SIG-M5 treated with dmso at 0.1 percent for 504 hours (cell line): ENCODE measurements at regions not wholly inside any gene's neighbourhood (a gene's known extent, or its start where the extent isn't known, plus 50 kb on each side); places are given as distances from the start of the nearest gene placed in this dataset.
A peak's percentile ranks its signal among the peaks of the same experiment; 100 is the strongest.
"Not testable (repeated sequence)": the region's sequence is repeated elsewhere in the genome, so short reads cannot be mapped to it uniquely, and the experiment has no call there.

Experiments used
- DNase-seq: peaks from one replicate; lab custom pipeline; 2025; ENCODE audit not compliant: unreplicated experiment; lab: John Stamatoyannopoulos, UW

DNA sequence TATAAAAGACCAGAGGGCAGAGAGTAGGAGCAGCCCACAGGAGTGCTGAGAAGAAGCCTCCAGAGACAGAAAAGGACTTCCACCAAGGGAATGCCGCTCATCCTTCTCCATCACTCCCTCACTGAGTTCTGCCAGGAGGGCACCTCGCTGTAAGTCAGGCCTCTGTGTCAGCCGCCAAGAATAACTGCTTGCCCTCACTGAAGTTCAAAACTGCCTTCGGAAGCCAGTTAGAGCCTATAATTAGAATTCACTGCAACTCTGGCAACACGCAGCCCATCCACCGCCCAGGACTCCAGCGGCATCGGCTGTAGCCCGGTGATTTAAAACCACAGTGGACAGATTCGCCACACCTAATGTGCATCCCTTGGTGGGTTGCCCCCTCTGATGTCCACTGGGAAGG, 281.8 kb upstream of the ZNF507 start:
- DNase-seq: no peak

DNA sequence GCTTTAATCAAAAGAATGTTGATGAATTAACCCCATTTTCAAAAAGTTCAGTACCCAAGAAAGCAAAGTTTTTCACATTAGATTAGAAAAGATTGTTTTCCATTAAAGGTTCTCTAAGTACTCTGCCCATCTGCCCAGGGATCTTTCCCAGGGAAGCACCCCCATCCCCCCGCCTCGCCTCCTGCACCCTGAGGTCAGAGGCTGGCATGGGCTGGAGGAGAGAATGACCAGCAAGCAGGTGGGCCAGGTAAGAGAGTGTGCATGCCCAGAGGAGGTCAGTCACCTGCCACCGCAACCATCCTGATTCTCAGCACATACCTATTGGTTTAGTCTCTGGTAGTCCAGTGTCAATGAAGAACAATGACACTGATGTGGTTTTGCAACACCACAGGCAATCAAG, 279.4 kb upstream of the ZNF507 start:
- DNase-seq: no peak

DNA sequence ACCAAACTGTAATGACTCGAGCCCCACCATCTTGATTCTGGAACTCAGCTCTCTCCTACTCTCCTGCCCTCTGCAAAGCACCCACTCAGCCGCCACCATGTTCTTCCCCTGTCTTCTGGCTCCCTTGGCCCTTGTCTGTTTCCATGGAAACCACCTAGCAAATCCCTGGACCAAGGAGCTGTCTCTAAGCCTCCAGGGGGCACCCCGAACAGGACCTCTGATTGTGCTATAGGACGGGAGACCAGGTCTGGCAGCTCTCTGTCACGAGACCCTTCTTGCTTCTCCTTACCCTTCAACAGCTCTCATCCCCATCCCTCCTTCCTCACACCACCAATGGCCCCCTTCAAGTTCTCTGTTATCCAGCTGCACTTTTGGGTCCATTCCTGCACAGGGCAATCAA, 277.7 kb upstream of the ZNF507 start:
- DNase-seq: no peak

DNA sequence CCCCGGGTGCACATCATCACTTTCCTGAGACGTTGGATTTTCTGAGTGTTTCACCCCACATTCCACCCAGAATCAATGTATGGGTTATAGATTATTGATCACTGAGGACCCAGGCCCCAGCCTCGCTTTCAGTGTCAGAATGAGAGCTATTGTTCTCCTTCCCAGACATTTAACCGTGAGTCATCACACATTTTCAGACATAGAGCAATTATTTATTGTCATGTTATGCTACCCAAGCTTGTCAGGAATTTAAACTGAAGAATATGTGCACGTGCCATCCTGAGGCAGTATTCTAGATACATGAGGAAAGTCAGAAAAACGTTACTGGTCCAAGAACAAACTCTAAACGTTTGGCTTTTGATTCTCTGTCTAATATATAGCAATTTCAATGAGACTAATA, 276.6 kb upstream of the ZNF507 start:
- DNase-seq: no peak

DNA sequence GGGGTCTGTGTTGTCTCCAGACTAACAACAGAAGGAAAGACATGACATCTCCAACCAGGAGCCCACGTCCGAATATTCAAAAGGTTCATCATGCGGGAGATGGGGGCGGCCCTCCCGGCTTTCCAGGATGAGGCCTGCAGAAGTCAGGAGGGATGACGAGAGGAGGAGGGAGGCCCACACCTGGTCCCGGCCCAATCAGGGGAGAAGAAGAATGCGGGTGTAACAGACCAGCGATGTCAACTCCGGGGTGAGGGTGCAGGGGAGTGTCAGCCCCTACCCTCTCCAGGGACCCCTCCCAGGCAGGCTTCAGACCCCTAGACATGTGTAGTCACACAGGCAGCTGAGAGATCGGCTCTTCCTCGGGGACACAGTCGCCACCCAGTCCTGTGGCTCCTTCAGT, 275.3 kb upstream of the ZNF507 start:
- DNase-seq: no peak

DNA sequence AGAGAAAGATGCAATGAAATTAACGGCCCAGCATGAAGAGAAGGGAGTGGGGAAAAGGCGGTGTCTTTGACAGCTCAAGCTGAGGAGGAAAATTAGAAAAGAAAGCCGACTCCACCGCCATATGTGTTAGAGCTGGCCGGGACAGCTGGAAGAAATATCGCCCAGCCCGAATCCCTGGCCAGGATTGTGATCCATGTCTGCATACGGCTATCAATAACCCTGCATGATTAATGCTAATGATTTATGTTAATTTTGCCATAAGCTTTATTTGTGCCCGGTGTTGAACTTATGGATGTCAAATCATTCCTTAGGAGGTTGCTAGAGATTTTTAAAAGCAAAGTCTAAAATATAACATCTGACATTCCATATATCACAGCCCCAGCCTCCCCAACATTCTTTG, 263.4 kb upstream of the ZNF507 start:
- no peak for DNase-seq

DNA sequence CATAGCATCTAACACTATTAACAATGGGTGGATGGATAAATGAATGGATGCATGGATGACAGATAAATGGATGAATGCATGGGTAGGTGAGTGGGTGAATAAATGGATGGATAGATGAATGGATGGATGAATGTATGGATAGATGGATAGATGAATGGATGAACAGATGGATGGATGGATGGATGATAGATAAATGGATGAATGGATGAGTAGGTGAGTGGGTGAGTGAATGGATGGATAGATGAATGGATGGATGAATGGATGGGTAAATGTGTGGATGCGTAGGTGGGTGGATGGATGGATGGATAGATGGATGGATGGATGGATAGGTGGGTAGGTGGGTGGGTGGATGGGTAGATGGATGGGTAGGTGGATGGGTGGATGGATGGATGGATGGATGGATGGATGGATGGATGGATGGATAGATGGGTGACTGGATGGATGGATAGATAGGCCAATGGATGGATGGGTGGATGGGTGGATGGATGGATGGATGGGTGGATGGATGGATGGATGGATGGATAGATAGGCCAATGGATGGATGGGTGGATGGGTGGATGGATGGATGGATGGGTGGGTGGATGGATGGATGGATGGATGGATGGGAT, 260.6 kb upstream of the ZNF507 start:
- DNase-seq: not testable (repeated sequence)

DNA sequence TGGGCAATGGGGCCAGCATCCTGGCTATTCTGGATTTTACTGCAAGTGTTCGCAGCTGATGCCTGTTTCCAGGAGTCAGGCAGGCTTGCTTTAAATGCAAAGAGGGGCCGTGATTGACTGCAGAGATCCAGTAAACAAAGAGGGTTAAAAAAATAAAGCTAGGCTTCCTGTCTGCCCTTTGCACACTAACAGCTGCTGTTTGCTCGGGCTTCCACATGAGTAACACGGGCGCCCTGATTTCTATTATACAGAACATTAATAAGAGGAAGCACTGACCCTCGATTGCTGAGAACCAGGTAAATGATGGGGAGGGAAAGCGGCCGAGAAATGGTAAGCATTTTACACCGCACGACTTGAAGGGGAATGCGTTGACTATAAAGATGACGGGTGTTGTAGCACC, 254.2 kb upstream of the ZNF507 start:
- no peak for DNase-seq

DNA sequence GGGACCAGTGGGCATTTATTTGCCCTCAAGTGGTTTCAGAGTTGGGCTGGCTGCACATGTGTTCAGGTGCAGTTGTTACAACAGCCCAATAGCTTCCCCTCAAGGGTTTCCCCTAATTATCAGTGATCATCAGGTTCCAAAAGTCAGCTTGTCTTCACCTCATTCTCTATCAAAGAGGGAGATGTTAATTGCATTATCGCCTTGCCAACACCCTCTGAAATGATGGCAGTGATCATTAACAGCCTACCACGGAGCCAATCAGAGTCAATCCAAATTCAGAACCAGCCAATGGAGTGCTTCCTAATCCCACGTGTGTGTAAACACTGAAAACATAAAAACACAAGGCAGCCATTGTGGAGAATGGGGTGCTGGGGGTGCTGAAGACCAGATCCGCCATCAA, 248.4 kb upstream of the ZNF507 start:
- no peak for DNase-seq

DNA sequence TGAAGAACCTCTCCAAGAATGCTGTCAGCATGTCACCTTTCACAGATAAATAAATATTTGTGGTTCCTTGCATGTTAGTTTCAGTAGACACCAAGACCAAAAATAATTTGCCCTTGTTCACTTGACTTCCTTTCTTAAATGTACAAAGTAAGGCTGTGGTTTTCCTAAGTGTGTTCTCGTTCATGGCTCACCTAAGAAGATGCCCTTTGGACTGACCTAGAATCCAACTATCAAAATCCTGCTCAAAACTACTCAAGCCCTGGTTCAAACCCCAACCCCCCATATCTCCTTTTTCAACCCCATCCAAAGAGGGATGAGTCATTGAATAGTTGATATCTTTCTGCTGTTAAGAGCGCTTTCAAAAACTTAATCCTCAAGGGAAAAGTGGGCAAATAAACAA, 247.8 kb upstream of the ZNF507 start:
- no peak for DNase-seq

DNA sequence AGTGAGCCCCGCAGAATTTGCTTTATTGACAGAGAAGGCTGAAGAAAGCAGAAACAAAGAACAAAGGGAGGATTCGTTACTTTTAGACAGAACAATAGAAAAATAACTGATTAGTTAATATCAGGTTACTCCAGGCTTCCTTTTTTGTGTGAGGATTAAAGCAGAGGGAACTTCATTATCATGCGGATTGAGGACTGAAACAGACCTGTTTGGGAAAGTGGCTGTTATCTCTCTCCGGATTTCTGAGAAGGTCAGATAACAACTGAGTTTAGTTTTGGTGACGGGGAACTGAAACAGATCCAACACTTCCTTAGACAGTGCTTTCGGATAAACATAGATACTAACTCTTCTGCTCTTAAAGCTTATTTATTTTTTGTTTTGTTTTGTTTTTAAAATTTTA, 246.4 kb upstream of the ZNF507 start:
- DNase-seq: no peak

DNA sequence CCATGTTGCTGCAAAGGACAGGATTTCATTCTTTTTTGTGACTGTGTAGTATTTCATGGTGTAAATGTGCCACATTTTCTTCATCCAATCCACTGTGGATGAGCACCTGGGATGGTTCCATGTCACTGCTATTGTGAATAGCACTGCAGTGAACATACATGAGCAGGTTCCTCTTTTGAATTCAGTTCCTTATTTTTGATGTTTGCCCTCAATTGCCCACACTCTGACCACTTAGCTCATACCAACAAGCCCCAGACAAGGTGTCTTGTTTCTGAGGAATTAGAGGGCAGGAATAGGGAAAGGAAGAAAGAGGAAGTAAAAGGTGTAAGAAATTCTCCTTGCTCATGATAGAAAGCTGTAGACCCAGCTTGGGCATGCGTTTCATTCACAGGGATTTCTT, 244.2 kb upstream of the ZNF507 start:
- DNase-seq: no peak

DNA sequence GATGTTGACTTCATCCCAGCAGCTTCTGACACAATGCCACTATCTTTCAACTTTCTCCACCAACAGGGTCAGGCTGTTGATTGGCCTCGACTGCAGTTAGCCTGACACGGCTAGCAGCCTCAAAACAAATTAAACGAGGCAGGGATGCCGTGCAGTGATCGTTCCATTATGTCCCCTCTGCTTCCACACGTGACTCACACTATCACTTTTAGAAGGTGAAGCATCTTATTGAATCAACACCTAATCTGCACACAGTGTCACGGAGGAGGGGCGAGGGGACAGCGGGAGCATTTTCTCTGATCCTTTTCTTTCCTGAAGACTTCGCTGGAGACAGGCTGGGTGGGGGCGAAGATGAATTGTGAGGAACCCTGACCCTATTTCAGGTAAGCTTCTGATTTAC, 241.9 kb upstream of the ZNF507 start:
- no peak for DNase-seq

DNA sequence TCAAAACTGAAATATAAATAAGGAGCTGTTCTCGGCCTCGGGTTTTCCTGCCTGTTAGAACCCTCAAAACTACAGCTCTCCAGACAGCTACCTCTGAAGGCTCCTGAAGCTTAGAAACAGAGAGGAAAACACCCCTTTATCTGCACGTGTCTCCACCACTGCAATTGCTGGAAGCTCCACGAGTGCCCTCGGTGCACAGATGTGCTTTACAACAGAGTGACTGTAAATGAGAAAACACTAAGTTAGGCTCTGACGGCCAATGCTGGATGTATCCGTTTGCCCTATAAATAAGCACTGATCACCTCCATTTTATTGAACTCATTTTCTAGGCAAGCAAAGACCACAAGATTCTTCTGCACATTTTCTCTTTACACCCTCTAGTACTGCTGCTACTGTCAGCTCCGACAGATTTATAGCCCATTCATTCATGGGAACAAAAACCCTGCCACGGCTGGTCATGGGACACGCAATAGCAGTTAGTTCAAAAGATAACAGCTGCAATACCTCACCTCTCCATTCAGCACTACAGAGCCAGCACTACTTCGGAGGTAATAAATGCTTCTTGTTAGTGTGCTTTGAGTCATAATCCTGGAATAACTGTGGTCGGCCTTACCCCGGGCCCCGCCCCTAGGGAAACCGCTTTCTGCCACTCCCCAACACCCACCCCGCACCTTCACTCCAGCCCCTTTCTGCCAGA, 241.1 kb upstream of the ZNF507 start:
- peak; percentile 14 for DNase-seq

DNA sequence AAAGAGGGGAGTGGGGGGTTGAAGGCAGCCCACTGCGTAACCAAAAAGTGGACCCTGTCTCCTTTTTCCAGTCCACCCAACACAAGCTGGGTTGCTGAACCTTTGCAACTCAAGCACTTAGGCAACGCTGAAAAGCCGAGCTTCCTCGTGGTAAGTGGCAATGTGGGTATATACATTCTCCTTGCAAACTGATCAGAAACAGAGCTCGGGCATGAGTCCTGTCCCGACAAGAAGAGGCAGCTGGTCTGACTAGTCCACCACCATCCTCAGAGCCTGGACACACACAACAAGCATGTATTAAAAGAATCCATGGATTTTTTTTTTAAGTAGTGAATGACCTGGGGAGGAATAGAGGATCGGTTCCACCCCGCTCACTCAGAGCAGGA, 240.6 kb upstream of the ZNF507 start:
- DNase-seq: no peak

DNA sequence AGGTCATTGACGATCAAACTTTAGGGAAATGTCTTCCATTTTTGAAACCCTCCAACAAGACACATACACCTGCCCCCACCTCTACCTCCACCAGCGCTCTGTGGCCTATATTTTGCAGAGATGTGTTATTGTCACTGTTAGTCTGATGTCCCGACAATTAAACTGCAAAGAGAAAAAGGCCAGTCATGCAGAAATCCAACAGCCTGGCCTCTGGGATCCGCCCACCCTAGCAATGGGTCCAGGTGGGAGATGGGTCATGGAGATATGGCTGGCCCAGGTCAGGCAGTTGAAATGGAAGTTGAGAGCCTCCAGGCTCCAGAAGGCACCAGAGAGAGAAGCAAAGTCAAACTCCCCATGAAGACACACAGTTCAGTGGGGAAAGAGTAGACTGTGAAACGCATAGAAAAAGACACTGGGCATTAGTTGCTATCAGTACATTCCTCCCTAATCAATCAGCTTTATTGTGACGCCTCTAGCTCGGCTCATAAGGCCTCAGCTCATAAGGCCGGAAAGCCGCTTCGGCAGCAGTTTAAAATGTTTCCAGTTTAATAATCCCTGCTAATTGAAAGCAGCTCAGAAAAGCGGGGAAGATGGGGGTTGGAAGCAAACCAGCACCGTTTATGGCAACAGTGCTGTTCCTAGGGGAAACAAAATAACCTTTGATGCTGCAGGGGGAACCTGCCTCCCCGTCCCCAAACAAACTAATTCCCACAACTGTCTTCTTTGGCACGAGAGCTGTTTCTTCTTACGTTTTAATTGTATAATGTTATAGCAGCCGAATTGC, 239.7 kb upstream of the ZNF507 start:
- no peak for DNase-seq

DNA sequence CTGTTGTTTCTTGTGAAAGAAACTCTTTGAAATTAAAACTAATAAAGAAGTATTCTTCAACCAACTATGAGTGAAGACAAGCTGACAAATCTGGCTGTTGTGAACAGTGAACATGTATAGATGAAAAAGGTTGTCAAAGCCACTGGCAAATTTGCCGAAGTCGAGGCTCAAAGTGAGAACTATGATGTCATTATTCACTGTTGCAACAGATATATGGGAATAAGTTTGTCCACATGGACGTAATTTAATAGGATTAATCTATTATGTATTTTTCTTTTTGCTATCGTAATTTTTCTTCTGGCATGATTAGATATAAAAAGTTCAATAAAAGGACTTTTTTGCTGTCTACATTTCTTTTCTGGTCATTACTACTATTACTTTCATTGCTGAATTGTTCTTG, 223.2 kb upstream of the ZNF507 start:
- no peak for DNase-seq

DNA sequence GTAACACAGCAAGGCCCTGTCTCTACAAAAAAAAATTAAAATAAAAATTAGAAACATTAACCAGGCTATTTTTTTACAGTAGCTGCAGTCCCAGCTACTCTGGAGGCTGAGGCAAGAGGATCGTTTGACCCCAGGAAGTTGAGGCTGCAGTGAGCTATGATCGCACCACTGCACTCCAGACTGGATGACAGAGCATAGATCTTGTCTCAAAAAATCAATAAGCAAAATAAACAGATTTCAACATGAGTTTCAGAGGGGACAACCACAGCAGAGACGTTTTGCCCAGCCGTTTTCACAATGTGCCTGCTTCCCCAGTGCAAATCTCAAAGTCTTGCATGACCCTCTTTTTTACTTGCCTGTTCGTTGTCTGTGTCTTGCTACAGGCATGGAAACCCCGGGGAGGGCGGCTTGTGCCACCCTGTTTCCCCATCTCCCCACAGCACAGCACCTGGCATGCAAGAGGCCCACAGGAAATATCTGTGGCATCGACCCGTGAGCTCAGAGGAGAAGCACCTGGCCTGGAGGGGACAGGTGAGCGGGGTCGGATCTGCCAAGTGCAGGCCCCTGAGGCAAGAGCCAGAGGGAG, 222.0 kb upstream of the ZNF507 start:
- DNase-seq: no peak

DNA sequence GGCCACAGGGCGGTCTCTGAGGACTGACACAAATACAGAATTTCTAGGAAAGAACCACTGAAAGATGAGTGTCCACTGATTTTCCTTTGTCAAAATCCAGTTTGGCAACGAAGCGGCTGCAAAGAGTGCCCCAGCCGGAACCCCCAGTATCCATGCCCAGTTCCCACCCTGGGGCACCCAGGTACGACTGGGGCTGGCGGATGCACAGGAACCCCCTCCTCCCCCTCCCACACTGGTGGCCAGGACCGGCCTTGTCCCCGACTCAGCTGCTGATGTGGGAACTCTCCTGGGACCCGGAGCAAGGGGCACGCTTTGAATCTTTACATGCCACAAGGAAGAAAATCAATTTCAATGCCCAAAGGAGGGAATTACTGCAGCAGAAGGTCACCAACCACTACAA, 220.8 kb upstream of the ZNF507 start:
- DNase-seq: no peak

DNA sequence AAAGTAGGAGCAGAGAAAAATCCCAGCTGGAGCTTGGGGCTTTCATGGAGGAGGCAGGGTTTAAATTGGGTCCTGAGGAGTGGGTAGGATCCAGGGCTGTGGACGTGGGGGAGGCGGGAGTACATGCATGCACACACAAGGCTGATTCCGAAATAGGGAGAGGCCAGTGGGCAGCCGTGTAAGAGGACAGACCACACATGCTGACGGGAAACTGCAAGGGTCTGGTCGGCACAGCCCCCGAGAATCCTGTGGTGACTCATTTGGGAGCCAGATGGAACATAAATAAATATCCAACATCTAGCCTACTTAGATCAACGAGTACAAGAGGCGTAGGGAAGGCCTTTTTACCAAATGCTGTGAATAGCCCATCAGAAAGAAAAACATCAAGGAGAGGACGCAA, 216.3 kb upstream of the ZNF507 start:
- no peak for DNase-seq

DNA sequence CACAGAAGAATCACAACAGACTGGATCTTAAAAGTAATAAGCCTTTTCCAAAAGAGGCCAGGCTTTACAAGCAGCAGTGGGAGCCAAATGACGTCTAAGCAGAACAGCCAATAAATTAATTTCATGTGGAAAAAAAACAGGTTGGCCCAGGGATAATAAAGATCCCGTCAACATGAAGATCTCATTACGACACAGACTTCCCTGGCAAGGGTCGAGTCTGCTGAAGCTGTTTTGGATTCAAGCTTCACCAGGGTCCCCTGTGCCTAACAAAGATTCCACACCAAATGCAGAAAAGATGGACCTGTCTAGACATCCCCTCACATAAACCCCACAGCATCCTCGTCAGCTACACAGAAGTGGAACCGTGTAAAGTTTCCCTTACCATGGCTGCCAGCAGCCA, 215.1 kb upstream of the ZNF507 start:
- no peak for DNase-seq

DNA sequence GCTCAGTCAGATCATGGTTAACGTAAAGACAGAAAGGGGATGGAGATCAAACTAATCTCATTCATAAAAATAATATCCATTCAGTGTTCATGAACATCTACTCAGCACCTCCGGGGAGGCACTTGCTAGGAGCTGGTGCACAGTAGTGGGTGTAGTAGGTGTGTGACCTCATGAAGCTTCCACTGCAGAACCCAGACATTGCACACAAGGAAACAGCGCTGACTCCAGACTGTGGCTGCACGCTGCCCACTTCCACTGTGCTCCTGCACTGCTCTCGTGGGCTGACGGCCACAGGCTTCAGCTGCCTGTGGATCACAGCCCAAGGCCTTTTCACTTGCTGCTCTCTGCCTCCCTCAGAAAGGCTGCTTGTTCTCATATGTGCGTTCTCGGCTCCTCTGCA, 214.4 kb upstream of the ZNF507 start:
- DNase-seq: no peak
